RPMI7951 (cell line): ENCODE measurements at regions not wholly inside any gene's neighbourhood (a gene's known extent, or its start where the extent isn't known, plus 50 kb on each side); places are given as distances from the start of the nearest gene placed in this dataset.

Experiments
- DNase-seq: peaks from one replicate; pipeline ENCODE4 v3.0.0-alpha.2; 2012; ENCODE audit warnings: low read depth

- no peak for DNase-seq
Measured at GRCh38 chr2:189366349-189366748, 74.9 kb upstream of the WDR75 start.

GRCh38 chr2:189367343-189367742 lies 73.9 kb upstream of the WDR75 start:
- no peak for DNase-seq

GRCh38 chr2:189369566-189369965 lies 71.7 kb upstream of the WDR75 start:
- DNase-seq = peak; percentile 20

- DNase-seq = peak; percentile 22
Measured at GRCh38 chr2:189370719-189371118, 70.6 kb upstream of the WDR75 start.

- DNase-seq = no peak
Measured at GRCh38 chr2:189372688-189373257, 68.5 kb upstream of the WDR75 start.

GRCh38 chr2:189374481-189374880 lies 66.8 kb upstream of the WDR75 start:
- DNase-seq = no peak

- no peak for DNase-seq
Measured at GRCh38 chr2:189375842-189376241, 65.4 kb upstream of the WDR75 start.

GRCh38 chr2:189379287-189379630 lies 62.0 kb upstream of the WDR75 start:
- DNase-seq = peak; percentile 71

- peak; percentile 25 for DNase-seq
Measured at GRCh38 chr2:189379731-189380261, 61.5 kb upstream of the WDR75 start.

- DNase-seq = no peak
Measured at GRCh38 chr2:189382668-189383067, 58.6 kb upstream of the WDR75 start.

- DNase-seq = no peak
Measured at GRCh38 chr2:189386741-189387140, 54.5 kb upstream of the WDR75 start.

GRCh38 chr2:189391201-189391600 lies 50.1 kb upstream of the WDR75 start:
- DNase-seq = no peak
